Testis (tissue), 2 donors: ENCODE measurements at regions not wholly inside any gene's neighbourhood (a gene's known extent, or its start where the extent isn't known, plus 50 kb on each side); places are given as distances from the start of the nearest gene placed in this dataset.

ENCODE experiments used
- CTCF ChIP-seq, 3 experiments: fragments of 450-650 bp in 2 of 3; fragments of 200-600 bp in 1 of 3; sonication (generic) in 1 of 3; IDR thresholded peaks; one replicate each; pipeline ENCODE4 v1.5.1; 2016 to 2019; ENCODE audit warnings: antibody characterized with exemption in 3 of 3, mild to moderate bottlenecking in 2 of 3, moderate library complexity in 1 of 3
- POLR2A ChIP-seq: fragments of 450-650 bp; IDR thresholded peaks from one replicate; pipeline ENCODE4 v1.6.1; 2017; ENCODE audit warnings: antibody characterized with exemption, mild to moderate bottlenecking, moderate library complexity

- TF ChIP-seq POLR2A, result no peak
- TF ChIP-seq CTCF (IDR thresholded peaks at IDR 0.05), result no peak
Measured at GRCh38 chr11:86150847-86151173, 81.9 kb upstream of the PICALM start.
